GM19397 (cell line): ENCODE measurements at regions not wholly inside any gene's neighbourhood (a gene's known extent, or its start where the extent isn't known, plus 50 kb on each side); places are given as distances from the start of the nearest gene placed in this dataset.

Experiments used
- ATAC-seq: cut with Tn5 transposase; IDR thresholded peaks from one replicate; pipeline ENCODE4 v1.9.1; 2021; ENCODE audit warnings: mild to moderate bottlenecking, moderate library complexity; ENCODE audit not compliant: unreplicated experiment

DNA sequence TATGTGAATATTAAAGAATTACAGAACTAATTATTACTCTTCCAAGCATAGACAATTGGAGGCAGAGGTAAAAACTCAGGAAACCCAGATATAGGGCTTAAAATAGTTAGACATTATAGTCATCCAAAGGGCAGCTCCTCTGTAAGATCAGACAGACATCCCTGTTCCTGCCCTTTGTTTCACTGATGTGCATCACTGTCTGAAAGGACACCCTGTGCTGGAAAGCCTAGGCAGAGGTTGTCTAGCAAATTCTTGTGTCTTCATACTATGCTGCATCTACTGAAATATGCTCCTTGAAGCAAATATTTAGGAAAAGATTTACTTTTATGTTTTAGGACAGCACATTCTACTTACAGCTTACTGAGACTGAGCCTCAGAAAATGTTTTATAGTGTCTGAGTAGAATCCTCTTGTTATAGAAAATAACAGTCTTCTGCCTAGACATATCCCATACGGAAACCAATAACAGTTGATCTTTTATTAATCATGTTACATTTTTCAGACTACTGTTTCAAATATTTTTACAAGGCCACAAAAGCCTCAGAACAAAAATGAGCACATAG is 977.3 kb upstream of the CDH2 start:
- ATAC-seq: no peak

DNA sequence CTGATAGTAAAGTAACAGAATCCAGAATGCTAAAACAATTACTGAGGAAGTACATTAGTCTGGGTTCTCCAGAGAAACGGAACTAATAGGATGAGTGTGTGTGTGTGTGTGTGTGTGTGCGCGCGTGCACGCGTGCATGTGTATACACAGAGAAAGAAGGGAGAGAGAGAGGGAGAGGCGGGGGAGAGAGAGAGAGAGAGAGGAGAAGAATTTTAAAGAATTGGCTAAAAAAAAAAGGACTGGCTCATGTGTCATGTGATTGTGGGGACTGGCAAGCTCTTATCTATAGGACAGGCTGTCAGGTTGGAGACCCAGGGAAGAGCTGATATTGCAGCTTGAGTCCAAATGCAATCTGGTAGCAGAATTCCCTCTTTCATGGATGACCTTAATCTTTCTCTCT is 976.2 kb upstream of the CDH2 start:
- ATAC-seq: no peak

DNA sequence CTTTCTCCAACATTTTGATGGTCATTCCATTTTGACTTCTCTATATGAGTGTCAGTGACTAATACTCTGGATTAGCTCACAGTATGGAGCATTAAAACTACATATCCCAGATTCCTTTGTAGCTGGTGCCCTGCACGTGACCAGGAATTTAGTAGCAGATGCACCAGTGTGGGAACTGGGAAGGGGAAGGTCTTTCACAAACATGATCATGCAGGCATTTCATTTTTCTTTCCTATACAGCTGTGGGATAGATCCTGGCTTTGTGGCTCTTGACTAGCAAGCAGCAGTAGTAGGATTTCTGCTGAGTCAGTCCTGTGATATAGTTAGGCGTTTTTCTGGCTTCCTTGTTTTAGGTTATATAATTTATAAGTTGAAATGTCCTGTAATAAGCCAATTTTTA is 971.0 kb upstream of the CDH2 start:
- ATAC-seq: no peak

DNA sequence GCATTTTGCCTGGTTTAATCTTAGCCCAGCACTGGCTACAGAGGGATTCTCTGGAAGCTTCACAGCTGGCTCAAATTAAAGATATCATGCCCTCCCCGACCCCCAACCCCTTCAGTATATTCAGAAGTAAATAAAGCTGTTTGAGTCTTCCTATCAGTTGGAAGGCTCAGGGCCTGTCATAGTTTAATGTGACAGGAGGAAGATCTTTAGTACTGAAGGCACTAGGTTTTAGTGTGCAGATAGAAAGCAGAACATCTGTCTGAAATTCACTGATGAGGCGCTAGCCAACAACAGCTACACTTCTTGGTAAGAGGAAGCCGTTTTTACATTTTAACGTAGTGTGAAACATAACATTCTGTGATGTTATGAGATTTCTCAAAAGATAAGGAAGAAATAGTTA is 969.1 kb upstream of the CDH2 start:
- no peak for ATAC-seq

DNA sequence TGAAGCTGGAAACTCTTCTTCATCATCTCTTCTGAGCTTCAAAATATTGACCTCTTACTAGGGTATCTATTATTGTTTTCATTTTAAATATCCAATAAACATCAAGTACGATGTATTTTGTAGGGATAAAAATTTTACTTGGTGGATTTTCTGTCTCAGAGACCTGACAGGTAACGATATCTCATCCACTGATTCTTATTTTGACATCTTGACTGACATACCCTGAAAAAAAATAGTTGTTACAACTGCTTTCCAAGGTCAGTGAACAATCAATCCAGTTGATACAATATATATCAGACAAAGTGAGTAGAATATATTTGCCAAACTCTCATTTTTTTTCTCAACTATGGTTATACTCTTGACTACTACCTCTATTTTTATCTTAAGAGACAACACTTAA is 963.7 kb upstream of the CDH2 start:
- ATAC-seq: no peak

DNA sequence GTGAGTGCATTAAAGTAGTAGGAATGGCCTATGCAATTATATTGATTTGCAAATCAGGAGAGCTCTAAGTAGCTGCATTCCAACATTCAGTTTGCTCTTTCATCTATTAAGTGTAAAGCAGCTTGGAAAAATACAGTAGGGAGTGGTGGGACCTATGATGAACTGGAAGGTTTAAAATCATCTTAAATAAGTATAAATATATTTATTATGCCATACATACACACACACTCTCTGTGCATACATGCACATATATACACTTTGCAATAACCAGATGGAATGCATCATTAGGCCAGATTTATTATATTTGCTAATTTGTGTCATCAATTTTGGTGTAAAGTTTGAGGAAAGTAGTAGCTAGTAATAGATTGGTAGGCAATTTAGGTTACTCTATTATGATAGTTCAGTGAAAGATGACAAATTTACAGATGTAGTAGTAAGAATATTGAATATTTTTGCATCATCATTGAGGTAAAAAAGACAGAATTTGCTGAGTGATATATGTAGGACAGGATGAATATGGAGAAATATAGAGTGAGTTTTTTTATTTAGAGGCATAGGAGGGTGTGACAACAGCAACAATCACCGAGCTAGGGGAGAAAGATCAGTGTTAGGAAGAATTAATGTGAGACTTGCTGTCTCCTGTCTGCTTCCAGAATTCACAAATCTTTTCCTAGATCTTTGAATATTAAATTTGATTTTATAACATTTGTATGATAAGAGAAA is 961.0 kb upstream of the CDH2 start:
- ATAC-seq: no peak

DNA sequence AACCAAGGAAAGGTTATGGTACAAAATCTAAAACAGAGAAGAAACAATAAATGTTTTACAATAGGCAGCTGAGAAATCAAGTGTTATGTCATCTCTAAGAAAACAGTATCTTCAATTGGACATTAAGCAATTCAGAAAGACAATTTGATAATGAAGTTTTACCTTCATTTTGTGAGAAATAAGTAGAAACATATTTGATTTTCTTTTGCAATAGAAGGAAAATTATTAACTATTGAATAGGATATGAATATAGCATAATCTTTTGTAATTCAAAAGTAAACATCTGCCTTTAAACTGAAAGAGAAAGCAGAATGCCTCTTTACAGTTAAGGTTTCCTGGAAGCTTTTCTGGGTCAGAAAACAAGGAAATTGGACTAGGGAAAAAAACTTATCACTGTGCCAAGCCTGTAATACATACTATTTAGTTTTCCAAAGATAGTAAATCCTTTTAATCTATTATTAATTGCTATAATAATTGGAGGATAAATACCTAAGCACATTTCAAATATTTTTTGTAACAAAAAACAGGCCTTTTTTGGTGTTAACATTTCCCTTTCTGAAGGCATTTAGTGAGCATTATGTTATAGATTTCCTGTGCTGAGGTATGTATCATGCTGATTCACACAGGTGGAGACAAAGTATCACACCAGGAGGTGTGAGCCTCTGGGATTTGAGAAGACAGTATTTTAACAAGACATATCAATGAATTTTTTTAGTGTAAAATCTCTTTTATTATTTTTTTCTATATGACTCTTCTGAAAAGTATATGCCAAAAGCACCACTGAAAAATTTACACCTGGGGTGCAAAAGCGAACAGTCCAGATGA is 947.0 kb upstream of the CDH2 start:
- ATAC-seq: no peak

DNA sequence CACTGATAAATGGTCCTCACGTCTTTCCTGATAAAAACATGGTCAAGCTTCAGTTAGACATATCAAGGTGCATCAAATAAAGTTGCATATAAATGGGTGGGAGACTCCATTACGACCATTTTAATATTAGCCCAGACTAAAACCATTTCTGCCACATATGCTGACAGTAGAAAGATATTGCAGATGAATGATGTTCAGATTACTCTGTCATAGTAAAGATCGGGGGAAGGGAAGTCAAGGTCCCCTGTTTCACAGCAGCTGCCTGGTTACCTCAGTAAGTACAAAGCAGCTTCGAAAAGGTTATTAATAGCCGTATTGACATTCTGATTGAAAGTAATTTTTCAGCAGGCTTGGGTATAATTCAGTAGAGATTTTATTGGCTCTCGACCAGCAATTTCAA is 927.7 kb upstream of the CDH2 start:
- no peak for ATAC-seq

DNA sequence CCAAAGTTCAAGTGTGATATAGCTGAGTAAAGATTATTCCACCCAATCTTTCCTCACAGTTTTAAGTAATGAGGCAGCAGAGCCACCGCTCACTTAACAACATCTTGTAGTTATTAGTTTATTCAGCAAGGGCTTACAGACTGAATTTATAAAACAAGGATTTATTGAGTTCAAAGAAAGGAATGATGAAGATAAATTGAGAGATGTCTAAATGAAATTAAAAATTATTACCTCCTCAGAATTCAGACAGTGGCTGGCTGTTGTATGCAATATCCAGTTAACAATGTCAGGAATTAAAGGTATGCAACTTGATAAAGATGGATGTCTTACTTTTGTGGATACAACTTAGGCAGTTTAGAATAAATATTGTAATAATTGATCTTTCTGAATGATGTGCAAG is 927.3 kb upstream of the CDH2 start:
- no peak for ATAC-seq

DNA sequence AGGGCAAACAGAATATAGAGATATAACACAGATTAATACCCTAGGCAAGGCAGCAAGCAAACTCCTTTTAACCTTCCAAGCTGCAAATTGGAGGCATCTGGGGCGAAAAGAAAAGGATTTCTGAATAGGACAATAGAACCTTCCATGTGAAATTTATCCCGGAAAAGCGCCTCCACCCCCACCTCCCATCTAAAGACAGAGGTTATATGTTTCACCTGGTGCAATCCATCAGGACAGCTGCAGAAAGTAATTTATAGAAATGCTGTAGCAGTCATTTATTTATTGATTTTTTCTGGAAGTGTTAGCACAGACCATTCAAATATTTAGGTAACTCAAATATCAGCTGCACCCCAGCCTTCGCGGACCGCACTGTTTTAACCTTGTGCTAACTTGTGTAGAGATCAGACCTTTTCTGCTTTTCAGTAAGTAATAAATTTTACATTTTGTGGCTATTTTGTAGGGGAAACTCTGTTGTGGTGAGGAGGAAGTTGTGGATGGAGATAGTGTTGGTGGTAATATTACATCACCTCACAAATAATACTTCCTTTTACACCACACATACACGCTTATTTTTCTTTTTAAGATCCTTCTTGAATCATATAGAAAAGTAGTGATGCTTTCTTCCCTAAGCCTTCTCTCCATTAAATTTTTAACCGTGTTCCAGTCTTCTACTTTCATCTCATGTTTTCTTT is 919.3 kb upstream of the CDH2 start:
- no peak for ATAC-seq

DNA sequence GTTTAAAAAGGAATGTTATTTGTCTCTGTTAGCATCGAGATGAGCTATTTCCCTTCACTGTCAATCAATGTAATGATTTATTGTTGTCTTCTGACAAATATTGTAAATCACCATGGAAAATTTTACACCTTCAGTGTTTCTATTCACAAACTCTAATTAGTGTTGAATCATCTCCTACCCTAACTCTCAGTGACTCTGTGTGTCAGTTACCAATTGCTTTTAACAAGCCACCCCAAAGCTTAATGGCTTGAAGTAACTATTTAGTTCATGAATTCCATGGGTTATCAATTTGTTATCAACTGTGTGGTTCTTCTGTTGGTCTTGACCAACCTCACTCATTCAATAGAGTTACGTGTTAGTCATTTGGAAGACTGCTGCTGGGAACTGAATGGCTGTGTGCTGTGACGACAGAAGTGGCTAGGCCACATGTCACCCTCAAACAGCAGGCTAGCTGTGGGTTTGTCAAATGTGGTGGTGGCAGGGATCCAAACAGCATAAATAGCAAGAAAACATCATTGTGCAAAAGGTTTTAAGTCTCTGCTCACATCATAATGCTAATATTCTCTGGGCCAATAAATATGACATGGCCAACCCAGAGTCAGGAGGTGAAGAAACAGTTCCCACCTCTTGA is 910.8 kb upstream of the CDH2 start:
- no peak for ATAC-seq

DNA sequence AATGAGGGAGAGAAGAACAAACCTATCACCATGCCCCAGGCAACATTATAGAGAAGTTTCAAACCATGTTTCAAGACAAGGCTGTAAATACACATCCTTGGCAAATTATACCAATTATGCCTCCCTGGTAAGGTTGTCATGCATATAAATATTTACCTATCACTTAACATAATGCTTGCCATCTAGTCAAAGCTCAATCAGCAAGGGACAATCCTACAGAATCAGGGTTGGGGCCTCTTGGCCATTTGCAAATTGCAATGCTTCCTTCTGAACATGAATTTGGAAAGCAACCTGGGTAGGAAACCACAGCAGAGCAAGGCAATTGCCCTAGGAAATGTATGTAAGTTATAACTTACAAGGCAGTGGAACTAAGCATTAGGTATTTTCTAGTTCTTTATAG is 907.2 kb upstream of the CDH2 start:
- ATAC-seq: no peak

DNA sequence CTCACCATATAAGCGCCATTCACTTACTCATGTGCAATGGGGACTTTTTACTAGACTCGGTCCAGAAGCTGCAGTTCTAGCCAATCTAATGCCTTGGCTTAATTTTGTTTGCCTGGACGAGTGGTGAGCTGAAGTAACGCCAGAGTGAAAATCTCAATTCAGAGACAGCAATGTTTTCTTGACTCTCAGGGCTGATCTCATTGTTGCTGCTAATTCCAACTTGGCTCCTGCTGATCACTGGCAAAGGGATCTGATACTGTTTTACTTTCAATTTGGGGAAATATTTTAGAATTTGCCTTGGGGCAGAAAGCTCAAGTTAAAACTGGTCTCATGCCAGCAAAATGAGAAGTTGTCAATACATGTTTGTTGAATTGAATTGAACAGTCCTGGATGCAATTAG is 906.6 kb upstream of the CDH2 start:
- ATAC-seq: no peak

DNA sequence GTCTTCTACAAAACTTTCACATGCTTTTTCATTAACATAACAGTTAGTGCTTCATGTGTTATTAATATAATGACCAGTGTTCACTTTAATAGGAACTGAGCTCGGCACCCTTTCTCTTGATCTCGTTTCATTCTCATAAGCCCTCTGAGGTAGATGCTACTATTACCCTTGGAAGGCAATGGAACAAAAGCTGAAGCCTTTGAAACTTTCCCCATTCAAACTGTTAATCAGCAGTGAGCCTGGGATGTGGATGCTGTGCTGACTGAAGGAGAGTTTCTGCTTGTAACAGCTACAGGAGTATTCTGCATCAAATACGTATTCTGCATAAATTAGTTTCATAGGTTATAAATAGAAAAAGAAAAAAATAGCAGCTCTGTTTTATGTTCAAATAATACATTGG is 904.0 kb upstream of the CDH2 start:
- ATAC-seq: no peak

DNA sequence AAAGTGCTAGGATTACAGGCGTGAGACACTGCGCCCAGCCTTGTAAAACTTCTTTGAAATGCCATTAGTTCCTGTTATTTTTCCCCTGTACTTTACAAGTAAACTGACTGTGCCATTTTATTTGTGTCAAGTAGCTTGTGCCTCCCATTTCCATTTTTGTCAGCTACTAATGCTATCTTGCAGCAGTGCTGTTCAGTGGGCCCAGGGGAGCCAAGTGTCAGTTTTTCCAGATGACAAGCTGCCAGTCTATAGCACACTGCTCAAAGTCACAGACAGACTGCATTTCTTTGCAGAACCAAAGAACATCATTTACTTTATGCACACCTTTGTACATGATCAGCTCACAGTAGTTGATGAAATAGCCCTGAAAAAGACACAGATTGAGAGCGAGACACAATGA is 901.3 kb upstream of the CDH2 start:
- ATAC-seq: no peak

DNA sequence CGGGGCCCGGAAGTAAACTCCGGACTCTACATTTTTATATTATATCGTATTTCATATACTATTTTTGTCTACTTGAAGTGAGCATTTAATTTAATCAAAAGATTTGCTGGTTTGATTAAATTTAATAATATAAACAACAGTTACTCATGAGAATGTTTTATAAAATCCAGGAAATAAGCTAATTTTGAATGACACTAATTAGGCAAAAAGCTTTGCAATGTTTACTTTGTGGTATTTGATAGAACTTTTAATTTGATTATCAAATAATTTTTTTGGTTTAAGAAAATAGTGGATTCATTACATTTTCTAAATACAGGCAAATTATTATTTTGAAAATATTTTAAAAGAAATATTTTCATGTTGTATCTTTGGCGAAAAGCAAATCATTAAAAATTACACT is 900.4 kb upstream of the CDH2 start:
- ATAC-seq: no peak

DNA sequence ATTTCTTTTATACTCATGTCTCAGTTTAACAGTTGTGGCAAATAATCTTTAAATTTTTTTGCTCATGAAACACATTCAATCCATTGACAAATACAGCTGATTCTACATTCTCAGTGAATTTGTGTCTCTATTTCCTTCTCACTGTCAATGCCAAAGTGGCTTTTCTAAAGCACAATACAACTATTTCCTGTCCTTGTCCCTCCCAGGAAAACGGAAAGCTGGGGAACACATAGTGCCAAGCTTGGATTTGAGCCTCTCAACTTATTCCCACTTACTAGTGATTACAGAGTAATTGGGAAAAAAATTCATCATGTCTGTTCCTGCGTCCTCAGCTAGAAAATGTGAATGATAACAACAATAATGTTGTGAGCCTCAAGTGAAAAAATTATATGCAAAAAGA is 899.7 kb upstream of the CDH2 start:
- no peak for ATAC-seq

DNA sequence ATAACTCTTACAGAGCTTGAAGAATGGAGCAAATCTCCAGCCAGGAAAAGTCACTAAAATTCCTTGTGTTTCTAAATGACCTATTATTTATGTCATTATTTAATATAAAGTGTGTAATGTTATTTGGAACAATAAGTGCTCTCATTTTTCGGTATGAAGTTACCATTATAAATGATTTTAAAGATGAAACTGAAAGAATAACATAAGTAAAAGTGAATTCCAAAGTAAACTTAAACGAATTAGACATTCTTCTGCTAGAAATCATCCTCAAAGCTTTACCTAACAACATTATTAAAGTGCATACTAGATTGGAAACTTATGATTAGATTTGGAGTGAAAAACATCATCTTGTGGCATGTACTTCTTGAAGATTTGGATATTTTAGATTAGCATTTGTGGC is 897.2 kb upstream of the CDH2 start:
- ATAC-seq: no peak

DNA sequence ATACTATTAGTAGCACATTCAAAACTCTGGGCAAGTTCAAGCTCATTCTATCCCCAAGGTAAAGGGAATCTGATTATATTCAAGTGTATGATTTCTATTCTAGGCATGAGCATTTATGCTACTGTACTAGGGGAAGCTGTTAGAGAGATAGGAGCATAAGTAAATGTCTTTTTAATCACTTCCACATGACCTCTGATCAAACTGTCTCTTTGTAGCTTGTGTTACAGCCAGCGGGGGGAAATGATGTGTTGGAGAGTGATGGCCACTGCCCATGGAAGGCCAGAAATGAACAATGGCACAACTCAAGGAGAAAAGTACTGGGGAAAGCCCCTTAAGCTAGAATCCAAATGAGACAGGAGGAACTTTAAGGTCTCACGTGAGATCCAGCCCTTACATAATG is 894.9 kb upstream of the CDH2 start:
- ATAC-seq: no peak

DNA sequence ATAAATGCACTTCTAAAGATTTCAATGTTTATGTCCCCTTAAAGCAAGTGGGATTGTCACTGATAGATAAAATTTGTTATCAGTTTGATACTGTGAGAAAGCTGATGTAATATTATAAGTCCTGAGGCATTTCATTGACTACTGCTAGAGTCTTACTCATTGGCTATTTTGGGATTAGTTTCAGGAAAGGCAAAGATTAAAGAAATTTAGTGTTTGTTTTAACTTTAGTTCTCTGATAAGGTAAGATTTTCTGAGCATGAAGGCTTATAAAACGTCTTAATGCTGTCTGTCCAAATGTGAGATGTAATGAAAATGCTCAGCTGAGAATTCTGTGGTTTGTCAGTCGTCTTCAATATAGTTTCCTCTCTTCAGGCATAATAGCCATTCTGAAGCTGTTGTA is 886.4 kb upstream of the CDH2 start:
- ATAC-seq: no peak

DNA sequence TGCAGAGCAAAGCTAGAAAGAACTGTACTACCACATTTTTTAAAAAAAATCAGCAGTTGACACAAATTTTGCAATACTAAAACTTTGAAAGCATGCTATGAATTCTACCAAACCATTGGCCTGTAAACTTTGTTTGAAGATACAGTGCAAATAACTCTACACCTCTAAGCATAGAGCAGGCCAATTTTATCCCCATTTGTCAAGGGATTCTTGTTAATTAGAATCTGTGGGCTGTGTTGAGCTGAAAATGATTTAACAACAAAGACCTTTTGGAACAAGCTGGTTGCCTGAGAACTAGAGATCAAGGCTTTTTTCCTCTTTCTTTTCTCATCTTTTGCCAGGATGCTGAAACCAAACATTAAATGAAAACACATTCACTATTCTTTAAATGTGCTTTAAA is 886.0 kb upstream of the CDH2 start:
- no peak for ATAC-seq
